WTC11 (cell line): ENCODE measurements at regions not wholly inside any gene's neighbourhood (a gene's known extent, or its start where the extent isn't known, plus 50 kb on each side); places are given as distances from the start of the nearest gene placed in this dataset.

ENCODE experiments used
- ATAC-seq: fragments of 200-7000 bp; cut with Tn5 transposase; 2 replicates; pipeline ENCODE4 v1.10.0; 2021; ENCODE audit warnings: mild to moderate bottlenecking, moderate library complexity
- CTCF ChIA-PET: fragments of 300-600 bp; sonication (Branson Sonifier 250); formaldehyde crosslinking; loops from one replicate; lab custom pipeline; 2021; ENCODE audit warnings: antibody characterized with exemption; lab: Charles Lee
- POLR2A ChIA-PET: fragments of 350-600 bp; sonication (Branson Sonifier 250); formaldehyde crosslinking; loops from one replicate; lab custom pipeline; 2021; ENCODE audit warnings: antibody characterized with exemption; lab: Charles Lee
- DNase-seq: peaks from one replicate; pipeline ENCODE4 v3.0.0; 2021; ENCODE audit warnings: low spot score
- H3K27ac Mint-ChIP-seq: 2 replicates; pipeline ENCODE4 v1.8.0; 2021; ENCODE audit warnings: mixed read lengths
- H3K27me3 Mint-ChIP-seq: 2 replicates; pipeline ENCODE4 v1.8.0; 2021; ENCODE audit warnings: low read depth, mild to moderate bottlenecking, moderate library complexity, mixed read lengths
- H3K36me3 Mint-ChIP-seq: 2 replicates; pipeline ENCODE4 v1.8.0; 2021; ENCODE audit warnings: mixed read lengths
- H3K4me1 Mint-ChIP-seq: 2 replicates; pipeline ENCODE4 v1.8.0; 2022; ENCODE audit warnings: mixed read lengths
- H3K4me3 Mint-ChIP-seq: 2 replicates; pipeline ENCODE4 v1.8.0; 2021; ENCODE audit warnings: mild to moderate bottlenecking, moderate library complexity, mixed read lengths
- H3K9me3 Mint-ChIP-seq: 2 replicates; pipeline ENCODE4 v1.8.0; 2021; ENCODE audit warnings: mixed read lengths
- EMX1 ChIP-seq: fragments of 250-450 bp; sonication (Bioruptor Pico); IDR thresholded peaks from 2 replicates; pipeline ENCODE4 v1.8.0; 2021; ENCODE audit warnings: mild to moderate bottlenecking
- FOXK1 ChIP-seq: sonication (generic); formaldehyde crosslinking; IDR thresholded peaks from 2 replicates; pipeline ENCODE4 v1.8.0; 2022; ENCODE audit warnings: mild to moderate bottlenecking, moderate library complexity, missing genetic modification reagents
- GTF2I ChIP-seq: fragments of 250-450 bp; sonication (Bioruptor Pico); conservative IDR thresholded peaks from 2 replicates; pipeline ENCODE4 v1.4.0; 2021; ENCODE audit warnings: mild to moderate bottlenecking
- KAT7 ChIP-seq: sonication (generic); formaldehyde crosslinking; IDR thresholded peaks from 2 replicates; pipeline ENCODE4 v1.8.1; 2023; ENCODE audit warnings: missing genetic modification reagents, mild to moderate bottlenecking, borderline replicate concordance
- MYBL2 ChIP-seq: sonication (generic); formaldehyde crosslinking; IDR thresholded peaks from 2 replicates; pipeline ENCODE4 v1.8.1; 2023; ENCODE audit warnings: mild to moderate bottlenecking, moderate library complexity, missing genetic modification reagents
- NFYB ChIP-seq: sonication (generic); formaldehyde crosslinking; conservative IDR thresholded peaks from 2 replicates; pipeline ENCODE4 v1.8.0; 2022; ENCODE audit warnings: low read depth, missing genetic modification reagents
- TEAD4 ChIP-seq: sonication (generic); formaldehyde crosslinking; IDR thresholded peaks from 2 replicates; pipeline ENCODE4 v1.8.0; 2022; ENCODE audit warnings: mild to moderate bottlenecking, missing genetic modification reagents
- ZBTB21 ChIP-seq: sonication (generic); formaldehyde crosslinking; IDR thresholded peaks from 2 replicates; pipeline ENCODE4 v1.8.1; 2023; ENCODE audit warnings: mild to moderate bottlenecking, missing genetic modification reagents, borderline replicate concordance
- ZNF396 ChIP-seq: fragments of 250-450 bp; sonication (Bioruptor Pico); IDR thresholded peaks from 2 replicates; pipeline ENCODE4 v1.8.0; 2021; ENCODE audit warnings: mild to moderate bottlenecking, moderate library complexity, borderline replicate concordance
- TF ChIP-seq, protein P1 (sequence below): sonication (generic); formaldehyde crosslinking; IDR thresholded peaks from 2 replicates; pipeline ENCODE4 v1.8.1; 2022; ENCODE audit warnings: missing genetic modification reagents, borderline replicate concordance
- TF ChIP-seq, protein P2 (sequence below): fragments of 250-450 bp; sonication (Bioruptor Pico); IDR thresholded peaks from 2 replicates; pipeline ENCODE4 v1.9.0; 2021; ENCODE audit warnings: mild to moderate bottlenecking, borderline replicate concordance
- TF ChIP-seq, protein P3 (sequence below): sonication (generic); formaldehyde crosslinking; IDR thresholded peaks from 2 replicates; pipeline ENCODE4 v1.8.1; 2023; ENCODE audit warnings: mild to moderate bottlenecking, missing genetic modification reagents
- TF ChIP-seq, protein P4 (sequence below): sonication (generic); formaldehyde crosslinking; IDR thresholded peaks from 2 replicates; pipeline ENCODE4 v1.8.0; 2023; ENCODE audit warnings: missing genetic modification reagents
- TF ChIP-seq, protein P5 (sequence below): fragments of 250-450 bp; sonication (Bioruptor Pico); IDR thresholded peaks from 2 replicates; pipeline ENCODE4 v2.1.2; 2022; ENCODE audit warnings: mild to moderate bottlenecking, moderate library complexity
- TF ChIP-seq, protein P6 (sequence below): sonication (generic); formaldehyde crosslinking; IDR thresholded peaks from 2 replicates; pipeline ENCODE4 v1.8.0; 2023; ENCODE audit warnings: mild to moderate bottlenecking, missing genetic modification reagents
- TF ChIP-seq, protein P7 (sequence below): fragments of 250-450 bp; sonication (Bioruptor Pico); IDR thresholded peaks from 2 replicates; pipeline ENCODE4 v1.9.0; 2021; ENCODE audit warnings: mild to moderate bottlenecking

DNA sequence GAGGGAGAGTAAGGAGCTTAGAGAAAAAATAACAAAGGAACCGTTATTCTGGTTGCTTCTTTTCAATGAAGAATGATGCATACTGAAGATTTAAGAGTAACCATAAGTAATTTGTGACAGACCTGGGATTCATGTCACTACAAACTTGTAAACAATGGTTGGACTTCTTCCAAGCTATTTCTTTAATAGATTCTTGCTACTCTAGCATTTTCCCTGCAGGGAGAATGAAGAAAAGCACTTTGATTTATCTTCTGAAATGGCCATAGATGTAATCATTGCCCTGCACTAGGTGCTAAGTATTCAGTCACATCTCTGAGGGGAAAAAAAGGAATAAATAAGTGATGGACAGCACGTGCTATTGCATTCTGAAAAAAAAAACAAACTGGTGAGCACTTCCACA is 606.6 kb upstream of the LRRN3 start:
- Mint-ChIP-seq H3K4me3 (no peak overlapping the region), H3K9me3 (peaks cover 39% of the 10 kb centered on the region), H3K36me3 (peaks cover 30% of the 10 kb centered on the region), H3K27ac (no peak overlapping the region), H3K27me3 (no peaks in the 10 kb centered on the region), H3K4me1 (no peaks in the 10 kb centered on the region)
- ATAC-seq (no peak), DNase-seq (no peak)
- POLR2A ChIA-PET: interaction anchor here (0.7 kb wide), 1 partner anchor 461 kb away, joined by 3 read pairs; no protein-coding TSS in a partner anchor
- TF ChIP-seq KAT7 (CRISPR knock-in tag): no peak
- TF ChIP-seq, protein P1, sequence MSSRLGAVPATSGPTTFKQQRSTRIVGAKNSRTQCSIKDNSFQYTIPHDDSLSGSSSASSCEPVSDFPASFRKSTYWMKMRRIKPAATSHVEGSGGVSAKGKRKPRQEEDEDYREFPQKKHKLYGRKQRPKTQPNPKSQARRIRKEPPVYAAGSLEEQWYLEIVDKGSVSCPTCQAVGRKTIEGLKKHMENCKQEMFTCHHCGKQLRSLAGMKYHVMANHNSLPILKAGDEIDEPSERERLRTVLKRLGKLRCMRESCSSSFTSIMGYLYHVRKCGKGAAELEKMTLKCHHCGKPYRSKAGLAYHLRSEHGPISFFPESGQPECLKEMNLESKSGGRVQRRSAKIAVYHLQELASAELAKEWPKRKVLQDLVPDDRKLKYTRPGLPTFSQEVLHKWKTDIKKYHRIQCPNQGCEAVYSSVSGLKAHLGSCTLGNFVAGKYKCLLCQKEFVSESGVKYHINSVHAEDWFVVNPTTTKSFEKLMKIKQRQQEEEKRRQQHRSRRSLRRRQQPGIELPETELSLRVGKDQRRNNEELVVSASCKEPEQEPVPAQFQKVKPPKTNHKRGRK (CRISPR knock-in tag): no peak
- TF ChIP-seq, protein P2, sequence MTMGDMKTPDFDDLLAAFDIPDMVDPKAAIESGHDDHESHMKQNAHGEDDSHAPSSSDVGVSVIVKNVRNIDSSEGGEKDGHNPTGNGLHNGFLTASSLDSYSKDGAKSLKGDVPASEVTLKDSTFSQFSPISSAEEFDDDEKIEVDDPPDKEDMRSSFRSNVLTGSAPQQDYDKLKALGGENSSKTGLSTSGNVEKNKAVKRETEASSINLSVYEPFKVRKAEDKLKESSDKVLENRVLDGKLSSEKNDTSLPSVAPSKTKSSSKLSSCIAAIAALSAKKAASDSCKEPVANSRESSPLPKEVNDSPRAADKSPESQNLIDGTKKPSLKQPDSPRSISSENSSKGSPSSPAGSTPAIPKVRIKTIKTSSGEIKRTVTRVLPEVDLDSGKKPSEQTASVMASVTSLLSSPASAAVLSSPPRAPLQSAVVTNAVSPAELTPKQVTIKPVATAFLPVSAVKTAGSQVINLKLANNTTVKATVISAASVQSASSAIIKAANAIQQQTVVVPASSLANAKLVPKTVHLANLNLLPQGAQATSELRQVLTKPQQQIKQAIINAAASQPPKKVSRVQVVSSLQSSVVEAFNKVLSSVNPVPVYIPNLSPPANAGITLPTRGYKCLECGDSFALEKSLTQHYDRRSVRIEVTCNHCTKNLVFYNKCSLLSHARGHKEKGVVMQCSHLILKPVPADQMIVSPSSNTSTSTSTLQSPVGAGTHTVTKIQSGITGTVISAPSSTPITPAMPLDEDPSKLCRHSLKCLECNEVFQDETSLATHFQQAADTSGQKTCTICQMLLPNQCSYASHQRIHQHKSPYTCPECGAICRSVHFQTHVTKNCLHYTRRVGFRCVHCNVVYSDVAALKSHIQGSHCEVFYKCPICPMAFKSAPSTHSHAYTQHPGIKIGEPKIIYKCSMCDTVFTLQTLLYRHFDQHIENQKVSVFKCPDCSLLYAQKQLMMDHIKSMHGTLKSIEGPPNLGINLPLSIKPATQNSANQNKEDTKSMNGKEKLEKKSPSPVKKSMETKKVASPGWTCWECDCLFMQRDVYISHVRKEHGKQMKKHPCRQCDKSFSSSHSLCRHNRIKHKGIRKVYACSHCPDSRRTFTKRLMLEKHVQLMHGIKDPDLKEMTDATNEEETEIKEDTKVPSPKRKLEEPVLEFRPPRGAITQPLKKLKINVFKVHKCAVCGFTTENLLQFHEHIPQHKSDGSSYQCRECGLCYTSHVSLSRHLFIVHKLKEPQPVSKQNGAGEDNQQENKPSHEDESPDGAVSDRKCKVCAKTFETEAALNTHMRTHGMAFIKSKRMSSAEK (CRISPR knock-in tag): no peak
- TF ChIP-seq, protein P3, sequence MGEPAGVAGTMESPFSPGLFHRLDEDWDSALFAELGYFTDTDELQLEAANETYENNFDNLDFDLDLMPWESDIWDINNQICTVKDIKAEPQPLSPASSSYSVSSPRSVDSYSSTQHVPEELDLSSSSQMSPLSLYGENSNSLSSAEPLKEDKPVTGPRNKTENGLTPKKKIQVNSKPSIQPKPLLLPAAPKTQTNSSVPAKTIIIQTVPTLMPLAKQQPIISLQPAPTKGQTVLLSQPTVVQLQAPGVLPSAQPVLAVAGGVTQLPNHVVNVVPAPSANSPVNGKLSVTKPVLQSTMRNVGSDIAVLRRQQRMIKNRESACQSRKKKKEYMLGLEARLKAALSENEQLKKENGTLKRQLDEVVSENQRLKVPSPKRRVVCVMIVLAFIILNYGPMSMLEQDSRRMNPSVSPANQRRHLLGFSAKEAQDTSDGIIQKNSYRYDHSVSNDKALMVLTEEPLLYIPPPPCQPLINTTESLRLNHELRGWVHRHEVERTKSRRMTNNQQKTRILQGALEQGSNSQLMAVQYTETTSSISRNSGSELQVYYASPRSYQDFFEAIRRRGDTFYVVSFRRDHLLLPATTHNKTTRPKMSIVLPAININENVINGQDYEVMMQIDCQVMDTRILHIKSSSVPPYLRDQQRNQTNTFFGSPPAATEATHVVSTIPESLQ: no peak
- TF ChIP-seq FOXK1: no peak
- TF ChIP-seq, protein P4, sequence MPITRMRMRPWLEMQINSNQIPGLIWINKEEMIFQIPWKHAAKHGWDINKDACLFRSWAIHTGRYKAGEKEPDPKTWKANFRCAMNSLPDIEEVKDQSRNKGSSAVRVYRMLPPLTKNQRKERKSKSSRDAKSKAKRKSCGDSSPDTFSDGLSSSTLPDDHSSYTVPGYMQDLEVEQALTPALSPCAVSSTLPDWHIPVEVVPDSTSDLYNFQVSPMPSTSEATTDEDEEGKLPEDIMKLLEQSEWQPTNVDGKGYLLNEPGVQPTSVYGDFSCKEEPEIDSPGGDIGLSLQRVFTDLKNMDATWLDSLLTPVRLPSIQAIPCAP (CRISPR knock-in tag): no peak
- TF ChIP-seq ZBTB21 (CRISPR knock-in tag): no peak
- no peak for TF ChIP-seq EMX1 (CRISPR knock-in tag)
- TF ChIP-seq, protein P5, sequence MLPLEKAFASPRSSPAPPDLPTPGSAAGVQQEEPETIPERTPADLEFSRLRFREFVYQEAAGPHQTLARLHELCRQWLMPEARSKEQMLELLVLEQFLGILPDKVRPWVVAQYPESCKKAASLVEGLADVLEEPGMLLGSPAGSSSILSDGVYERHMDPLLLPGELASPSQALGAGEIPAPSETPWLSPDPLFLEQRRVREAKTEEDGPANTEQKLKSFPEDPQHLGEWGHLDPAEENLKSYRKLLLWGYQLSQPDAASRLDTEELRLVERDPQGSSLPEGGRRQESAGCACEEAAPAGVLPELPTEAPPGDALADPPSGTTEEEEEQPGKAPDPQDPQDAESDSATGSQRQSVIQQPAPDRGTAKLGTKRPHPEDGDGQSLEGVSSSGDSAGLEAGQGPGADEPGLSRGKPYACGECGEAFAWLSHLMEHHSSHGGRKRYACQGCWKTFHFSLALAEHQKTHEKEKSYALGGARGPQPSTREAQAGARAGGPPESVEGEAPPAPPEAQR (CRISPR knock-in tag): no peak
- no peak for TF ChIP-seq MYBL2 (CRISPR knock-in tag)
- no peak for TF ChIP-seq ZNF396 (CRISPR knock-in tag)
- TF ChIP-seq GTF2I (CRISPR knock-in tag): no peak
- TF ChIP-seq NFYB (CRISPR knock-in tag): no peak
- TF ChIP-seq, protein P6, sequence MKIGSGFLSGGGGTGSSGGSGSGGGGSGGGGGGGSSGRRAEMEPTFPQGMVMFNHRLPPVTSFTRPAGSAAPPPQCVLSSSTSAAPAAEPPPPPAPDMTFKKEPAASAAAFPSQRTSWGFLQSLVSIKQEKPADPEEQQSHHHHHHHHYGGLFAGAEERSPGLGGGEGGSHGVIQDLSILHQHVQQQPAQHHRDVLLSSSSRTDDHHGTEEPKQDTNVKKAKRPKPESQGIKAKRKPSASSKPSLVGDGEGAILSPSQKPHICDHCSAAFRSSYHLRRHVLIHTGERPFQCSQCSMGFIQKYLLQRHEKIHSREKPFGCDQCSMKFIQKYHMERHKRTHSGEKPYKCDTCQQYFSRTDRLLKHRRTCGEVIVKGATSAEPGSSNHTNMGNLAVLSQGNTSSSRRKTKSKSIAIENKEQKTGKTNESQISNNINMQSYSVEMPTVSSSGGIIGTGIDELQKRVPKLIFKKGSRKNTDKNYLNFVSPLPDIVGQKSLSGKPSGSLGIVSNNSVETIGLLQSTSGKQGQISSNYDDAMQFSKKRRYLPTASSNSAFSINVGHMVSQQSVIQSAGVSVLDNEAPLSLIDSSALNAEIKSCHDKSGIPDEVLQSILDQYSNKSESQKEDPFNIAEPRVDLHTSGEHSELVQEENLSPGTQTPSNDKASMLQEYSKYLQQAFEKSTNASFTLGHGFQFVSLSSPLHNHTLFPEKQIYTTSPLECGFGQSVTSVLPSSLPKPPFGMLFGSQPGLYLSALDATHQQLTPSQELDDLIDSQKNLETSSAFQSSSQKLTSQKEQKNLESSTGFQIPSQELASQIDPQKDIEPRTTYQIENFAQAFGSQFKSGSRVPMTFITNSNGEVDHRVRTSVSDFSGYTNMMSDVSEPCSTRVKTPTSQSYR: no peak
- no peak for TF ChIP-seq TEAD4 (CRISPR knock-in tag)
- TF ChIP-seq, protein P7, sequence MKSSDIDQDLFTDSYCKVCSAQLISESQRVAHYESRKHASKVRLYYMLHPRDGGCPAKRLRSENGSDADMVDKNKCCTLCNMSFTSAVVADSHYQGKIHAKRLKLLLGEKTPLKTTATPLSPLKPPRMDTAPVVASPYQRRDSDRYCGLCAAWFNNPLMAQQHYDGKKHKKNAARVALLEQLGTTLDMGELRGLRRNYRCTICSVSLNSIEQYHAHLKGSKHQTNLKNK: no peak
- CTCF ChIA-PET: no interaction called here
